Fibroblast of lung (primary cell): ENCODE measurements at regions not wholly inside any gene's neighbourhood (a gene's known extent, or its start where the extent isn't known, plus 50 kb on each side); places are given as distances from the start of the nearest gene placed in this dataset.

Source experiments
- EZH2 ChIP-seq: IDR thresholded peaks from 2 replicates; pipeline ENCODE4 v1.5.1; 2012; ENCODE audit warnings: low read length, control low read depth, mild to moderate bottlenecking; ENCODE audit errors: missing control alignments
- TF ChIP-seq, protein P1 (sequence below), 2 donors: IDR thresholded peaks in 1 of 2; conservative IDR thresholded peaks in 1 of 2; 1 replicate in 1 of 2; 2 replicates in 1 of 2; pipeline ENCODE4 v1.5.1; 2011 to 2012; ENCODE audit warnings: low read length in 2 of 2, control low read depth in 1 of 2, inconsistent platforms in 1 of 2, low read depth in 1 of 2, mild to moderate bottlenecking in 1 of 2

DNA sequence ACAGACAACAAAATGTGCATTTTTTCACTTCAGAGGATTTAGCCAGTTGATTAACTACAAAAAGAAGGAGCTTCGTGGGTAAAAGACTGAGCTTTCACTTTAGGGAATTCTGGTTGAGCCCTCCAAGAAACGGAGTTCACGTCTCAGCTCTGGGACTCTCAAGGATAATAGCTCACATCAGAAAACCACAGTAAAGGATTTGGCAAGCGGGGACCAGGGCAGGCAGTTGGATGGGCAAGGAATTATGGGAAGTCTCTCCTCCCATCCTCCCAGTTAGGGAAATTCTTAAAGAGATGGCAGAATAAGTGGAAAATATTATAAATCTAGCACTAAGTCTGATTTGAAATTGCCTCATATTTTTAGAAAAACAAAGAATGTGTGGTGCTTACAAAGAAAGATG lies 188.3 kb upstream of the EOMES start:
- TF ChIP-seq, protein P1, sequence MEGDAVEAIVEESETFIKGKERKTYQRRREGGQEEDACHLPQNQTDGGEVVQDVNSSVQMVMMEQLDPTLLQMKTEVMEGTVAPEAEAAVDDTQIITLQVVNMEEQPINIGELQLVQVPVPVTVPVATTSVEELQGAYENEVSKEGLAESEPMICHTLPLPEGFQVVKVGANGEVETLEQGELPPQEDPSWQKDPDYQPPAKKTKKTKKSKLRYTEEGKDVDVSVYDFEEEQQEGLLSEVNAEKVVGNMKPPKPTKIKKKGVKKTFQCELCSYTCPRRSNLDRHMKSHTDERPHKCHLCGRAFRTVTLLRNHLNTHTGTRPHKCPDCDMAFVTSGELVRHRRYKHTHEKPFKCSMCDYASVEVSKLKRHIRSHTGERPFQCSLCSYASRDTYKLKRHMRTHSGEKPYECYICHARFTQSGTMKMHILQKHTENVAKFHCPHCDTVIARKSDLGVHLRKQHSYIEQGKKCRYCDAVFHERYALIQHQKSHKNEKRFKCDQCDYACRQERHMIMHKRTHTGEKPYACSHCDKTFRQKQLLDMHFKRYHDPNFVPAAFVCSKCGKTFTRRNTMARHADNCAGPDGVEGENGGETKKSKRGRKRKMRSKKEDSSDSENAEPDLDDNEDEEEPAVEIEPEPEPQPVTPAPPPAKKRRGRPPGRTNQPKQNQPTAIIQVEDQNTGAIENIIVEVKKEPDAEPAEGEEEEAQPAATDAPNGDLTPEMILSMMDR (conservative IDR thresholded peaks at IDR 0.05 in 1 of 2, IDR thresholded peaks at IDR 0.05 in 1 of 2; ENCODE audit: low read depth in 1 of 2, low read length in 2 of 2): no peak
- TF ChIP-seq EZH2: no peak
